Right ventricle myocardium superior (tissue), 1 donor: ENCODE measurements at regions not wholly inside any gene's neighbourhood (a gene's known extent, or its start where the extent isn't known, plus 50 kb on each side); places are given as distances from the start of the nearest gene placed in this dataset.
"Not testable (repeated sequence)": the region's sequence is repeated elsewhere in the genome, so short reads cannot be mapped to it uniquely, and the experiment has no call there.

Source experiments
- ATAC-seq: fragments of 200-7000 bp; cut with Tn5 transposase; one replicate; pipeline ENCODE4 v1.9.1; 2020; ENCODE audit warnings: mild to moderate bottlenecking; ENCODE audit not compliant: poor library complexity
- DNase-seq: peaks from one replicate; pipeline ENCODE4 v3.0.0-alpha.2; 2020
- intact Hi-C: fragments of 100-400 bp; cut with DNase I; formaldehyde crosslinking; loops from one replicate; pipeline ENCODE4 v1.11.2; 2022
- donor health status: DM: no; HTN: yes; CAD: no; lungs with severe emphysema.

DNA sequence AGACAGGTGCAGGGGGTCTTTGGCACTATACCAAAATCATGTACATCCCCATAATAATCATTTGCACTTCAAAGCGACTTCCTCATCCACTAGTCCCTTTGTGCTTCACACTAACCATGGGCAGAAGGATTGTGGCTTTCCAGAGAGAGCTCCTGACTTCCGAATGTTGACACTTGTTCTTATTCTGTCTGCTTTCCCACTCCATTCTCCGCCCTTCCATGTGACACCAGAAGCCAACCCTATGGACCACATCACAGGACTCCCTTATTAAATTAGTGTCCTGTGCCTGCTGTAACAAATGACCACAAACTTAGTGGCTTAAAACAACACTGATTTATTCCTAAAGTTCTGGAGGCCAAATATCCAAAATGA, 91.6 kb downstream of the CMC2 start:
- ATAC-seq (no peak), DNase-seq (no peak)
- intact Hi-C loops = no loop called here

DNA sequence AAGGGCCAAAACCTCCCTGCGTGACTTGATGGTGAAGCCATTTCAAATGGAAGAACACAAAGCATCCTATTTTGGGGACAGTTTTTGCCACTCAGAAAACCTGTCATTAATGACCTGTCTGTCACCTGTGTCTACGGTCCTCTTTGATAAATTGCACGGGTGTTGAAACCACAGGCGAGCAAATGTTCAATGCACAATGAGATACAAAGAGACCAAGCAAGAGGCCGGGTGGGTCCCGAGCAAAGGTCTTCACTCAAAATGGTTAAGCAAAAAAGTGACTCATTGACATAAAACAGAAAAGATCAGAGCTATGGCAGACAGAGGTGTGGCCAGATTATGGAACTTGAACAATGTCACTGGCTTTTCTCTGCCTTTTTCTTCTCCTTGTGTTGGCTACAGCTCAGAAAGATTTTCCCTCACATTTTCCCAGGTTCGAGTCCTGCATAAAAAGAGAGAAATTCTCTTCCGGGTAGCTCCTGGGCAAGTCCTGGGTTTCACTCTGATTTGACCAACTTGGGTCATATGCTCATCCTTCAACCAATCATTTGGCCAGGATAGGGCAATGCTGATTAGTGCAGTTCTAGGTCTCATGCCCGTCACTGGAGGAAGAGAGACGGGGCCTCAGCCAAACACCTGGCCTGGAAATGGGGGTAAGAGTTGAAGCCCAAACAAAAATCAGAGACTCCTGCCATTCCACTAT, 92.2 kb downstream of the CMC2 start:
- DNase-seq (no peak), ATAC-seq (no peak)
- intact Hi-C loops = no loop called here

DNA sequence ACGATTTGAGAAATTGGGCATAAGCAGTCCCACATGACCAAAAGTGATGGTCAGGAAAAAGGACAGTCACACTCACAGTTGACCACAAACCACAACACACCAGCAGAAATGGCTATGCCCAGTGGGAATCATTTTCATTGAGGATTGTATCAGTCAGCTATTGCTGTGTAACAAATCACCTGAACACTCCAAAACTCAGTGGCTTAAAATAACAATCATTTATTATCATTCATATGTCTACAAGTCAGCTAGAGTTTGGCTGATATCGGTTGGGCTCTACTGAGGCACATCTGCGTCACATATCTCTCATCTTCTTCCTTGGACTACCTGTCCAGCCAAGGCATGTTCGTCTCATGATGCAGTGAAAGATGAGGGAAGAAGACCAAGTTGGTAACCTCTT, 93.3 kb downstream of the CMC2 start:
- ATAC-seq (no peak), DNase-seq (no peak)
- intact Hi-C loops = no loop called here

DNA sequence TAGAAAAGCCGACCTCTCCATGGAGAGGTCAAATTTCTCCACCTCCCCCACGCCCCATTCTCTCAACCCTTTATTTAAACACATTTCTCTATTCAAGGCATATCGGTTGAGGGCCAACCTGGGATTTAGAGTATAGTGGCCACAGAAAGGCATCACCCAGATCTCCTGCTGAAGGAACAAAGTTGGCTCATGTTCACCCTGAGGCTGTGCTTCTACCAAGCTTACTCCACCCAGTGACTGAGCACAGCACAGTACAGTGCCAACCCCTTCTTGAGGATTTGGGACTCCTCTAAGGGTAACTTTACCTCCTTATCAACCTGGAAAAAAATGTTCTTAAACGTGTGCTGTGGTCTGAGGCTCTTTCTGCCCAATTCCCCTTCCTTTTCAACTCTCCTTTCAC, 94.0 kb downstream of the CMC2 start:
- DNase-seq (no peak), ATAC-seq (no peak)
- intact Hi-C loops = no loop called here

DNA sequence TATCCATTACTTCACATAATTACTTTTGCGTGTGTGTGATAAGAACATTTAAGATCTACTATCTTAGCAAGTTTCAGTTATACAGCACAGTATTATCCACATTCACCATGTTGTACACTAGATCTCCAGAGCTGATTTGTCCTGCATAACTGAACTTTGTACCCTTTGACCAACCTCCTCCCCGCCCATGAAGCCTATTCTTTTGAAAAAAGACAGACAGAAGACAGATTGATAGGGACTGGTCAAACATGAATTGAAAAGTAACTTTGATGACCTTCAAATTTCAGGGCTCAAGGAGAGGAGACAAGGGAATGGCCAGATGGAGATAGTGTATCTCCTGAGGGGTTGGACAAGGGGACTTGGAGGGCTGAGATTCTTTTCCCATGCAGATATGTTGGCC, 96.3 kb downstream of the CMC2 start:
- no peak for ATAC-seq
- no peak for DNase-seq
- intact Hi-C loops = no loop called here

DNA sequence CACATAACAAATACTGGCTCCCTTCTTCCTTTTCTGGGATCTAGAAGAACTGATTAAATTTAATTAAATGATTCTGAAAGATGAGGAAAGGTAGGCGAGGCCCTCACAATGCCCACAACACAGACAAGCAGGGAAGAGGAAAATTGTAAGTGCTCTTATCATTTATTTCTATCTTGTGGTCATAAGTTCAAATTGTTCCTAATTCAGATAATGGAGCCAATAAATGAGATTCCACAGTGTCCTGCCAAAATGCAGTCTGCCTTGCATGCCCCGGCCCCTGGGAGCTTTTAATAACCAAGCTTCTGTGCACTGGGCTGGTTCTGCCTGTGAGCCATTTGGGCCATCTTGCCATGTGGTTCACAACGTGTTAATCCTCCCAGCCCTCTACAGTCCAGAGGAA, 97.0 kb downstream of the CMC2 start:
- ATAC-seq (no peak), DNase-seq (no peak)
- intact Hi-C loops = no loop called here

DNA sequence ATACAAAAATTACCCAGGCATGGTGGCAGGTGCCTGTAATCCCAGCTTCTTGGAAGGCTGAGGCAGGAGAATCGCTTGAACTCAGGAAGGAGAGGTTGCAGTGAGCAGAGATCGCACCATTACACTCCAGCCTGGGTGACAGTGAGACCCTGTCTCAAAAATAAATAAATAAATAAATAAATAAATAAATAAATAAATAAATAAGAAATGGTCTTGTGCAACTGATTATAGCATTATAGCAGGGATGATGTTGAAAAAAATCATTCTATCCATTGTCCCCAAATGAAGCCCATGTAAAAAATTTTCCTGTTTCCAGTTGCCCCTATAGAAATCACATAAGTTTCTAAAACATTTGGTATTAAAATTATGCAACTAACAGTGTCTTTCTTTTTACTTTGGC, 100.5 kb downstream of the CMC2 start:
- intact Hi-C loops, ATAC-seq, DNase-seq: not testable (repeated sequence)

DNA sequence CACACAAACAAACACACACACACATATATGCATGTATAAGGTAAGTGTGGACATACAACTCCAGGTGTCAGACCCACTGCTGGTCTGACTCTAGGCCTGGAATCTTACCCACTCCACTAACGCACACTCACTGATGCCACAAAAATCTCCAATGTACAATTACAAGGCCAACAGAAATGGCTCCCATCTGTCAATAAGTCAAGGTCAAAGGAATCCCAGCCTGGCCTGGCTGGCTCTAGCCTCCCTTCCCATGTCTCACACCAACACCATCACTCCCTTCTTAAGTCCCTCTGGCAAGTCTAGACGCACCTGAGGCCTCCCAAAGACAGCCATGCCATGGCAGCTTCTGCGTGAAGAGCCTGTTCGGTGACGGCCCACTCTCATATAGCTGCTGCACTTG, 99.2 kb upstream of the CDYL2 start:
- intact Hi-C loops = no loop called here
- DNase-seq = no peak
- ATAC-seq = no peak

DNA sequence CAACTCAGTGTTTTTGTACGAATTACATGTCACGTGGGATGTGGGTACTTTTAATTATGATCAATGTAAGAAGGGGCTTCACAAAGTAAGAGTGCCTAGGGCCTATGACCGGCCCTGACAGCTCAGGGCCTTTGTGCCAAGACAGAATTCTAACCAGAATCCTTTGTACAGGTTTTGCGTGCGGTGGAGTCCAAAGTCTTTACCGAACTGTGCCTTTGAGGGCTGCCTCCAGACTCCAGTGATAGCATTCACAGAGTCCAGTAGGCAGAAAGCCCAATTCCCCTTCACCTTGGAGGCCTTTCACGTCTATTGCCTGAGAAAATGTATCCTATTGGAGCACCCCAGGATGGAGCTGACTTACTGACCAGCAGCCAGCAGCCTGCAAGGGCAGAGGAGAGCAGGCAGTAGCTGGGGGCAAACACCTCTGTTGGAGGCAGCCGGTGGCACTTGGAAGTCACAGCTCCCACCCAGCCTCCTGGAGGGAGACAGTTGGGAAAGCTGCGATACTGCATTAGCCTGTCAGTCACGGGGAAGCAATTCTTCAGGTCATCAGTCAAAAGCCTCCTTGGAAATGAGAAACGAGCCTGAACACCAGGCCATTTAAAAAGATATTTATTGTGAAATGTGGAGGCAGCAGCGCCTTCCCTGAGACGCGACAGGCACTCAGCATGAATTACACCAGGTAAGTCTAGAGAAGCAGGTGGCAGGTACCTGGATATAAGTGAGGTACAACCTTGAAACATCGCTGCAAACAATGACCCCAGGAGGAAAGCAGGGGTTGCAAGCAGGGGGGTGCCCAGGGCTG, 98.1 kb upstream of the CDYL2 start:
- DNase-seq (no peak), ATAC-seq (no peak)
- intact Hi-C loops = no loop called here

DNA sequence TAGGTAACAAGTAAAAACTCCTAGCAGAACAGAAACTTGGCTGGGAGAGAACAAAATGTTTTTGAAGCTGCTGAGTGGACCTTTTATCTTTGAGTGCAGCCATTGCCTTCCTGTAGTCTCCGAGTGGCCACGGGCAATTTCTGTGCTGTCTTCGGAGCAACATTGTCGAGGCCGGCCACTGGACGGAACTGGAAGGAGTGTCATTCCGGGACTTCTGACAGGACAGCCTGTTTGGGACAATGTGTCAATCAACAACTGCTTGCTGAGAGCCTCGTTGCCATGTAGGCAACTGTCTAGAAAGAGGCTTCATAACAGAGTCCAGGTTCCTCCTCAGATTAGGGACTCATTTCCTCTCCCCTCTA, 96.2 kb upstream of the CDYL2 start:
- no peak for ATAC-seq
- intact Hi-C loops = no loop called here

DNA sequence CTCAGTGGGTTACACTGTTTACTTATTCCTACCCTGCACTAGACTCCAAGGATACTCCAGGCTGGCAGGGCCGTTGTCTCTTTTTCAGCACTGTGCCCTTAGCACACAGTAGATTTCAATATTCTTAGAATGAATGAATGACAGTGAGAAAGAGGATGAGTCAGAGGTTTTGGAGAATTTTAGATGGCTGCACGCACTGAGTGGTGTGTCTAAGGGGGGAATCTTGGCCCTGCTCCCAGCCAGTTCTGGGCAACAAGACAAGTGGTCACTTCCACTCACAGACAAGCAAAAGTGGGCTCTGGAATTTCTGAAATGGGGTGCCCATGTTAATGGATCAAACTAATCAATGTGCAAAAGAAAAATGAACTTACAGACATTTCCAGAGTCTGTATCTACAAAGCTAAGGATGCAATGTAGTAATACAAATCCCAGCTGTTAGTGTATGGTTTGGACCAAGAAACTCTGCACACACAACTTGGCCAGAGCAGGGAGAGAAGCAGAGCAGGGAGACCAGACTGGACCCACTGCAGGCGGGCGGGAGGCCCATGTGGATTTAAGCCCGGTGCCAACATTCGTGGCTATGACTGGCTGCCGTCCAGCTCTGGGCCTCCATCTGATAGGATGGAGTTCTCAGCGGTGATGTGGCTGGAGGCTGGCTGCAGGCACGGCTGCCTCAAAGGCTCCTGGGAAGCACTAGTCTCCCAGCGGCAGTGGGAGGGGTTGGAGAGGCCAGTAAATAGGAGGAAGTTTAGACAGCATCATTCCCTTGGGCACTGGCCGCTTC, 95.6 kb upstream of the CDYL2 start:
- intact Hi-C loops = no loop called here
- ATAC-seq = peak; percentile 97

More for the DNA sequence above, 96.2 kb upstream of the CDYL2 start:
- DNase-seq = no peak

DNA sequence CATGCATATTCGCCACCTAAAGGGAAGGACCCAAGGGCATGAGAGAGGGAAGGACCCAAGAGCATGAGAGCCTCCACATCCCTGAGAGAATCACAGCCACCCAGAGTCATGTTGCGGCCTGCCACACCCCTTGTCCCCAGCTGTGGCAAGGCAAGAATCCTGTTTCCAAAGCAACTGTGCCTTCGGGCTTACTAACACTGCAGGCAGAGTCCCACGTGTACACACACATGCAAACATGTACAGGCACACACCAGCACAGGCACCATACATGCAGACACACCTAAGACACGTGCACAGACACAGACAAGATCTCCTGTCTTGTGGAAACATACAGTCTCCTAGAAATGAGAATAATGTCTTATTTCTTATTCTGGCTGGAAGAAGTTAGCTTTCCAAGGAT, 92.4 kb upstream of the CDYL2 start:
- intact Hi-C loops = no loop called here
- no peak for DNase-seq
- no peak for ATAC-seq

More for the DNA sequence above, 95.6 kb upstream of the CDYL2 start:
- peak; percentile 92 for DNase-seq

DNA sequence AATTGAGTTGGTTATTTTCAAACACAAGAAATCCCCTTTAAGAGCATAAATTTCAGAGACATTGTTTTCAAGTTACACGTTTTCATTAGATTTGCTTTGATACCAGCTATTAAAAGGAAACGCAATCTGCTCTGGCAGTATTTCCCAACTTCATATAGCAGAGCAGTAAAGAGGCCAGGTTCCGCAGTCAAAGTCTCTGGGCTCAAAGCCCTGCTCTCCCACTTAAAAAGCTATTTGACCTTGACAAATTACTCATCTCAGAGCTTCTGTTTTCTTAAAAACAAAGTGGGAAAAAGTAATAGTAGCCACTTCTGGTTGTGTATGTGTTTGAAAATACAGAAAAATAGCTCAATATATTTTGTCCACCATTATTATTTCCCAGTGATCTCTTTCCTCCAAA, 89.7 kb upstream of the CDYL2 start:
- DNase-seq (no peak), ATAC-seq (no peak)
- intact Hi-C loops = no loop called here

DNA sequence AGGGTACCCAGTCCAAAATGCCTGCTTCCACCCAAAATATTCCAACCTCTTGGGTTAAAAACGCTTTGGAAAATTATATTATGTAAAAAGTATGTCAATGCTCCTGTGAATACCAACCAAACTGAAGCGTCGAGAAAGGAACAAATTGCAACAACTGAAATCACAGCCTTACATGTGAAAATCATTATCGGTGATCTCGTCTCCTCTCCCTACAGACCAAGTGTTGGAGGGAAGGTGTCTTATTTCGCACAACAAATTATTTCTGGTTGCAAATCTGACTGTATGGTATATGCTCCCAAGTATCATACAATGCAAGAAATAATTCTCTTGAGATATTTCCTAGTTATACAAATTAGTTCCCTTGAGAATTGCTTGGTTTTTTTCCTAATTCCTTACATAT, 89.3 kb upstream of the CDYL2 start:
- ATAC-seq (no peak), DNase-seq (no peak)
- intact Hi-C loops = no loop called here

DNA sequence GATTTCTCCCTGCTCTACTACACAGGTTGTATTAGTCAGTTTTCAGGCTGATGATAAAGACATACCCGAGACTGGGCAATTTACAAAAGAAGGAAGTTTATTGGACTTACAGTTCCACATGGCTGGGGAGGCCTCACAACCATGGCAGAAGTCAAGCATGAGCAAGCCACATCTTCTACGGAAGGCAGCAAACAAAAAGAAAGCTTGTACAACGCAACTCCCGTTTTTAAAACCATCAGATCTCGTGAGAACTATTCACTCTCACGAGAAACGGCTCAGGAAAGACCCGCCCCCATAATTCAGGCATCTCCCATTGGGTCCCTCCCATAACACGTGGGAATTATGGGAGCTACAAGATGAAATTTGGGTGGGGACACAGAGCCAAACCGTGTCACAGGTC, 88.0 kb upstream of the CDYL2 start:
- ATAC-seq, intact Hi-C loops: not testable (repeated sequence)

DNA sequence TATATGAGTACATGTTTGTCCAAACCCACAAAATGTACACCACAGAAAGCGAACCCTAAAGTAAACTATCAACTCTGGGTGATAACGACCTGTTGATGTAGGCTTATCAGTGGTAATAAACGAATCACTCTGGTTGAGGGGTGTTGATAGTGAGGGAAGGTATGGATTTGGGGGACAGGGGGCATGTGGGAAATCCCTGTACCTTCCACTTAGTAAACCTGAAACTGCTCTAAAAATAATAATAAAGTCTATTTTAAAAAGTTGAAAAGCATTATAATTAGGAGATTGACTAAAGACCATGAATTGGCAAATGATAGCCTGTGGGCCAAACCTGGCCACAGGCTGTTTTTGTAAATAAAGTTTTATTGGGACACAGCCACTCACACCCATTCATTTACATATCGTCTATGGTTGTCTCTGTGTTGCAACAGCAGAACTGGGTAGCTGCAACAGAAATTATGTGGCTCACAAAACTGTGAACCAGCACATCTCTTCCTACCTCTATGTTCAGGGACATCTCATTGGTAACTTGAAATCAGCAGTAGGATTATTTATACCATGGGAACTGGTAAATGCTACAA, 85.5 kb upstream of the CDYL2 start:
- no peak for ATAC-seq
- intact Hi-C loops = no loop called here
- no peak for DNase-seq

More for the DNA sequence above, 88.0 kb upstream of the CDYL2 start:
- not testable (repeated sequence) for DNase-seq

DNA sequence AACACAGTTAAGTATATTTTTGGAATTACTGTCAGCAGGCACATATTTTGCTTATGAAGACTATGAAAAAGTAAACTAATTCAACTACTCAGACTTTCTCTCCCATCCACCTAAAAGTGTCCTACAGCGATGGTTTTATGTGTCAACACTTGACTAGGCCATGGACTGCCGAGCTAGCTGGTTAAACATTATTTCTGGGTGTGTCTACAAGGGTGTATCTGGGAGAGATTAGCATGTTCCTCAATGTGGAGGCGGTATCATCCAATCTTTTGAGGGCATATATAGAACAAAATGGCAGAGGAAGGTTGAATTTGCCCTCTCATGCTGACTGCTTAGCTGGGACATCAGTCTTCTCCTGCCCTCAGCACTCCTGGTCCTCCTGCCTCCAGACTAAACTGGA, 82.7 kb upstream of the CDYL2 start:
- no peak for ATAC-seq
- DNase-seq = no peak
- intact Hi-C loops = no loop called here

DNA sequence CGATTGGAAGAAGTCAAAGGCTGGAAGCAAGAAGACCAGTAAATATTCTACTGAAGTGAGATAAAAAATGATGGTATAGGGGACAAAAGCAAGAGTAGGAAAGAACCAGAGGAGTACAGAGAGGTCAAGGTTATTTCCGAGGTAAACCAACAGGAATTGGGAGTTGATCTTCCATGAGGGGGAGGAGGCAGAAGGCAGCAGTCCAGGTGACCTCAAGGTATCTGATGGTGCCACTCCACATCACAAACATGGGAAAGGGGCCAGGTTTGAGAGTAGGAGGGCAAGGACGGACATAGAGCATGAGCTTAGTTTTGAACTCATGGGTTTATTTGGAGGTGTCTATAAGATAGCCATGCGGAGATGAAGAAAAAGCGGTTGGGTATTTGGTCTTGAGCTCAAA, 79.4 kb upstream of the CDYL2 start:
- intact Hi-C loops = no loop called here
- ATAC-seq (no peak), DNase-seq (no peak)

DNA sequence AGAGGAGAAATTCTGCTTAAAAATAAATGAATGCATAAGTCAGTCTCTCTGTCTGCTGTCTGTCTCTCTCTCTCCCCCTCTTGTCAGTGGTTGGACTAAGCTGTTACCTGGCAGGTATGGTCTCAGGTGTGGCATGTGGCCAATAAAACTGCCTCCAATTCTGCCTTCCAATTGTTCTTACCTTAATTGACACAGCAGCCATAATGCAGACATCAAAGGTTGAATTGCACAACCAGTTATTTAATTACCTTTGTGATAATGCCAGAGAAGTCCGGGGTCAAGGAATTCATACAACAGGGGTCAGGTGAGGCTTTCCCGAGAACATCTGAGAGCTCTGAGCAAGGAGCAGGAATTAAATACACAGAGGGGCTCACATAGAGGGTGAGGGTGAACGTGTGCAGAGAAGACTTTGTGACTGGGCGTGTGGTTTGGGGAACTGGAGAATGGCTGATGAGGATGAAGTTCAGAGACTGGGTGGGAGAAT, 78.8 kb upstream of the CDYL2 start:
- intact Hi-C loops = no loop called here
- ATAC-seq = no peak
- no peak for DNase-seq
